ENCODE measurements at regions not wholly inside any gene's neighbourhood (a gene's known extent, or its start where the extent isn't known, plus 50 kb on each side); places are given as distances from the start of the nearest gene placed in this dataset.

- no peak for DNase-seq
- Mint-ChIP-seq H3K27ac (ENCODE audit: unreplicated experiment) (no peak overlapping the region), H3K4me3 (ENCODE audit: low read depth, unreplicated experiment) (no peak overlapping the region), H3K4me1 (ENCODE audit: low read depth, unreplicated experiment) (no peaks in the 10 kb centered on the region), H3K36me3 (ENCODE audit: insufficient read depth, unreplicated experiment) (no peaks in the 10 kb centered on the region), H3K27me3 (ENCODE audit: unreplicated experiment) (peaks cover 66% of the 10 kb centered on the region), H3K9me3 (ENCODE audit: low read depth, unreplicated experiment) (no peaks in the 10 kb centered on the region)
- no TSS peak for BruUV-seq (replicated peaks)
- intact Hi-C loops (cut with micrococcal nuclease; ENCODE audit: unreplicated experiment) = no loop called here
- TF ChIP-seq CTCF (IDR thresholded peaks at IDR 0.05; ENCODE audit: unreplicated experiment) = no peak
- CTCF ChIA-PET = no interaction called here
These were observed 67.1 kb downstream of the MRPL46 start for GRCh38 chr15:88400084-88400483.

DNA sequence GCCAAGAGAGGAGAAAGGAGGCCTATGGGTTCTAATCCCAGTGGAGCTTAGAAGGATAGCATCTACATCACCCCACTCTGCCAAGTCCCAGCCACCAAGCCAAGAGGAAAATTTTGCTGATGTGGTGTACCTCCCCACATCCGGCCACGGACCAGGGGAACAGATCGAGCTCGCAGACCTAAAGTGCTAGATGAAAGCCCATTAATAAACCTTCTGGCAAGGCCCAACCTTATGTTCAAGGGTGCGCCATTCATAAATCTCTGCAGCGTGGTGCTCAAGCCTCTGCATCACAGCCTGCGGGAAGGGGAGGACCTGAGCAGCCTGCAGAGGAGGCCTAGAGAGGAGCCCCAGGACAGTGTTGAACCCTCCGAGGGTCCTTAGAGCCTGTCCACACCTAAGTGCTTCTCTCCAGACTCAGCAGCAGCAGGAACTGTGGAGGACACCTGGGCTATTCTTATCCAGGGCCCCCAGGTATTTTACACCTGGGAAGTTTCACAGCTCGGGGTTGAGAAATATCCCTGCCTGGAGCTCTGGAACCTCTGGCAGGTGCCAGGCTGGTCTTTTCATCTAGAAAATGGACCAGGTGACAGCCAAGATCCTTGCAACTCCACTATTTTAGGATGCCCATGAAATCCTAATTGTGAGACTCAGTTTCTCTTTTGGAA is 68.0 kb downstream of the MRPL46 start:
- Mint-ChIP-seq H3K27ac (ENCODE audit: unreplicated experiment) (no peak overlapping the region), H3K27me3 (ENCODE audit: unreplicated experiment) (peaks cover 66% of the 10 kb centered on the region), H3K36me3 (ENCODE audit: insufficient read depth, unreplicated experiment) (no peaks in the 10 kb centered on the region), H3K4me3 (ENCODE audit: low read depth, unreplicated experiment) (no peak overlapping the region), H3K9me3 (ENCODE audit: low read depth, unreplicated experiment) (no peaks in the 10 kb centered on the region), H3K4me1 (ENCODE audit: low read depth, unreplicated experiment) (no peaks in the 10 kb centered on the region)
- CTCF ChIA-PET = no interaction called here
- DNase-seq = no peak
- no TSS peak for BruUV-seq (replicated peaks)
- TF ChIP-seq CTCF (IDR thresholded peaks at IDR 0.05; ENCODE audit: unreplicated experiment) = no peak
- intact Hi-C loops (cut with micrococcal nuclease; ENCODE audit: unreplicated experiment) = no loop called here

DNA sequence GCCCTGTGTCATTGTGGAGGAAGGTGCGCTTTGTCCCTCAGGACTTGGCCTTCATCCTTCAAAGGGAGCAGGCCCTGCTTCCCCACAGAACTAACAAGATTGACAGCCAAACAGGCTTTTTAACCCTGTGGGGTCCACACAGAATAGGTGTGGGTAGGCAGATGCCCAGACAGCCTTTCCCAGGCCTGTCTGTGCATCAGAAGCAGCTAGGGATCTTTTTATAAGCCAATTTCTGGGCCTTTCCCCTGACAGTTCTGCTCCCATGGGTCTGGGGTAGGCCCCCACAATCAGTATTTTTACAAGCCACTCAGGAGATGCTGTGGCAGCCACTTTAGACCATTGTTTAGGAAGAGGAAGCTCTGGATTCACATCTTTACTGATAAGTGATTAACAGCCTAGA is 69.2 kb downstream of the MRPL46 start:
- no peak overlapping the region for H3K27ac Mint-ChIP-seq (ENCODE audit: unreplicated experiment)
- no peak for TF ChIP-seq CTCF (IDR thresholded peaks at IDR 0.05; ENCODE audit: unreplicated experiment)
- peaks cover 66% of the 10 kb centered on the region for H3K27me3 Mint-ChIP-seq (ENCODE audit: unreplicated experiment)
- H3K36me3 Mint-ChIP-seq (ENCODE audit: insufficient read depth, unreplicated experiment) = no peaks in the 10 kb centered on the region
- H3K4me3 Mint-ChIP-seq (ENCODE audit: low read depth, unreplicated experiment) = no peak overlapping the region
- no peak for DNase-seq
- intact Hi-C loops (cut with micrococcal nuclease; ENCODE audit: unreplicated experiment) = no loop called here
- H3K4me1 Mint-ChIP-seq (ENCODE audit: low read depth, unreplicated experiment) = no peaks in the 10 kb centered on the region
- no TSS peak for BruUV-seq (replicated peaks)
- no peaks in the 10 kb centered on the region for H3K9me3 Mint-ChIP-seq (ENCODE audit: low read depth, unreplicated experiment)
- CTCF ChIA-PET = interaction anchor here (1.0 kb wide), 1 partner anchor 20 kb away, joined by 3 read pairs; no protein-coding TSS in a partner anchor

DNA sequence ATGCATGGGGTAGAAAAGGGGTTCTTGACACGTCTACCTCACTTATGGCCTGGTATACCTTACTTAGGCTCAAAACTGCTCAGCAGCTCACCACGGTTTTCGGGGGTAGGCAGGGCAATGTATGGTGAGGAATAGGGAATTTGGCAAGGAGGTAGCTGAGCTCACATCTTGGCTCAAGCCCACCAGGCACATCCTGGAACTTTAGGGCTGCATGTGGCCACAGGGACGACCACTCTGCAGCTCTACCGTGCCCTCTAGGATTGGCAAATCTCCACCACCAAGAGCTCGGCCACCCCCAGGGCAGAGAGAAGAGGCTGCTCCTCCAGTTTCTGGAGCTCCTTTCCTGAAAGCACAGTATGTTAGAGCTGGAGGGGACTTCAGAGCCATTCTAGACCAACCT is 69.7 kb downstream of the MRPL46 start:
- Mint-ChIP-seq H3K4me3 (ENCODE audit: low read depth, unreplicated experiment) (no peak overlapping the region), H3K27me3 (ENCODE audit: unreplicated experiment) (peaks cover 65% of the 10 kb centered on the region), H3K27ac (ENCODE audit: unreplicated experiment) (no peak overlapping the region), H3K9me3 (ENCODE audit: low read depth, unreplicated experiment) (no peaks in the 10 kb centered on the region), H3K4me1 (ENCODE audit: low read depth, unreplicated experiment) (no peaks in the 10 kb centered on the region), H3K36me3 (ENCODE audit: insufficient read depth, unreplicated experiment) (no peaks in the 10 kb centered on the region)
- DNase-seq = no peak
- intact Hi-C loops (cut with micrococcal nuclease; ENCODE audit: unreplicated experiment) = no loop called here
- CTCF ChIA-PET = interaction anchor here (1.0 kb wide), 1 partner anchor 21 kb away, joined by 3 read pairs; no protein-coding TSS in a partner anchor
- TF ChIP-seq CTCF (IDR thresholded peaks at IDR 0.05; ENCODE audit: unreplicated experiment) = no peak
- no TSS peak for BruUV-seq (replicated peaks)
